ENCODE measurements at regions not wholly inside any gene's neighbourhood (a gene's known extent, or its start where the extent isn't known, plus 50 kb on each side); places are given as distances from the start of the nearest gene placed in this dataset.
"Not testable (repeated sequence)": the region's sequence is repeated elsewhere in the genome, so short reads cannot be mapped to it uniquely, and the experiment has no call there.

DNA sequence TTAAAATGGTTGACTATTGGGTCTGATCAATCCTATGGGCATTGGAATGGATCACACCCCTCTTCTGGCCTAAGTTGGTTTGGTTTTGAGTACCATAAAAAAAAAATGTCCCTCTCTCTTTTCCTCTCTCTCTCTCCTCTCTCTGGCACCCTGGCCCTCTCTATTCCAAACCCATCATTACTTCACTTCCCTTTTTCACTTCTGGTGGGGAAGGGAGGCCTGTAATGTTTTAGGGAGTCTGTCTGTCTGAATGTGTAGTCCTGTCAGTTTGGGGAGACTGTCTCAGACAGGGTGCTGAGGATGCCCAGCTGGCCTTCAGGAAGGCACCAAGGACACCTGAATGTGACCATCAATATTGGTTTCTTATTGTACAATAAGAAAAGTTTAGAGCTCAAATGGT lies 165.8 kb downstream of the CD24 start:
- Histone ChIP-seq H3K4me2 (ENCODE audit: low read depth, low read length, poor library complexity, severe bottlenecking) (no peak overlapping the region), H3K9me2 (replicated peaks; ENCODE audit: insufficient read depth, low read length) (no peaks in the 10 kb centered on the region), H3K36me3 (ENCODE audit: low read length) (no peaks in the 10 kb centered on the region), H3K4me3 (ENCODE audit: insufficient read depth, low read length, poor library complexity, severe bottlenecking) (no peak overlapping the region), H4K20me1 (ENCODE audit: low read depth, low read length) (no peaks in the 10 kb centered on the region), H3K27me3 (ENCODE audit: low read length) (no peaks in the 10 kb centered on the region), H3F3A (ENCODE audit: insufficient read depth) (no peaks in the 10 kb centered on the region), H3K27ac (ENCODE audit: low read depth, low read length) (no peak overlapping the region), H2AFZ (ENCODE audit: low read depth, low read length, severe bottlenecking) (no peak overlapping the region), H3K9me3 (ENCODE audit: insufficient read depth, low read length) (peaks cover 39% of the 10 kb centered on the region; the same call in 1 of the 2 replicates), H3K79me2 (ENCODE audit: insufficient read depth, low read length) (no peaks in the 10 kb centered on the region), H3K9ac (ENCODE audit: low read length) (no peak overlapping the region)
- no peak for TF ChIP-seq EZH2phosphoT487 (conservative IDR thresholded peaks at IDR 0.05; ENCODE audit: low read length)
- TF ChIP-seq, protein P1, sequence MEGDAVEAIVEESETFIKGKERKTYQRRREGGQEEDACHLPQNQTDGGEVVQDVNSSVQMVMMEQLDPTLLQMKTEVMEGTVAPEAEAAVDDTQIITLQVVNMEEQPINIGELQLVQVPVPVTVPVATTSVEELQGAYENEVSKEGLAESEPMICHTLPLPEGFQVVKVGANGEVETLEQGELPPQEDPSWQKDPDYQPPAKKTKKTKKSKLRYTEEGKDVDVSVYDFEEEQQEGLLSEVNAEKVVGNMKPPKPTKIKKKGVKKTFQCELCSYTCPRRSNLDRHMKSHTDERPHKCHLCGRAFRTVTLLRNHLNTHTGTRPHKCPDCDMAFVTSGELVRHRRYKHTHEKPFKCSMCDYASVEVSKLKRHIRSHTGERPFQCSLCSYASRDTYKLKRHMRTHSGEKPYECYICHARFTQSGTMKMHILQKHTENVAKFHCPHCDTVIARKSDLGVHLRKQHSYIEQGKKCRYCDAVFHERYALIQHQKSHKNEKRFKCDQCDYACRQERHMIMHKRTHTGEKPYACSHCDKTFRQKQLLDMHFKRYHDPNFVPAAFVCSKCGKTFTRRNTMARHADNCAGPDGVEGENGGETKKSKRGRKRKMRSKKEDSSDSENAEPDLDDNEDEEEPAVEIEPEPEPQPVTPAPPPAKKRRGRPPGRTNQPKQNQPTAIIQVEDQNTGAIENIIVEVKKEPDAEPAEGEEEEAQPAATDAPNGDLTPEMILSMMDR (IDR thresholded peaks at IDR 0.05; ENCODE audit: insufficient read depth, low read length, poor library complexity, severe bottlenecking), result no peak

DNA sequence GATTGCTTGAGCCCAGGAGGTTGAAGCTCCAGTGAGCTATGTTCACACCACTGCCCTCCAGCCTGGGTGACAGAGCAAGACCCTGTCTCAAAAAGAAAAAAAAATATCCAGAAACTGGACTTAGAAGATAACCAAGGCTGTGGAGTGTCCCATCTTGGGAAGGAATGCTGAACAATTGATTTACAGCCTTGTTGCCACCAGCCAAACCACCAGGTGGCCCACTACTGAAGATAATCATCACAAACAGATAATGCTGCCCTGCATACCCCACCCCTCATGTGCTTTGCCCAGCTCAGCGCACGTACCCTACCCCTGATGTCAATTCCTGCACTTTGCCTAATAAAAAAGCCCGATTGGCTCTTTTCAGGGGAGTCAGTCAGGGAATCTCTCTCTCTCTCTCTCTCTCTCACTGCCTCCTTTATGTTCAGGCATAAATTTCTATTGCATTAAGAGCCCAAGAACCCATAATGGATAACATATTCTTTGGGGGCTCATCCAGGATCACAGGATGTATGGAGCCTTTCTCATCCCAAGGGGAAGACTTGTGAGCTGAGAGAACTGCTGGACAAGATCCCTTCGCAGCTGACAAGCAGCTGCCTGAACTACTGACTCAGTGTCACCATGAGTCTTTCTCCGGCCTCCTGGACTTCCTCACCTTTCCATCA lies 166.4 kb downstream of the CD24 start:
- H3K4me3 ChIP-seq (ENCODE audit: insufficient read depth, low read length, poor library complexity, severe bottlenecking), result no peak overlapping the region
- no peak overlapping the region for H3K9ac ChIP-seq (ENCODE audit: low read length)
- H3K79me2 ChIP-seq (ENCODE audit: insufficient read depth, low read length), result no peaks in the 10 kb centered on the region
- no peaks in the 10 kb centered on the region for H3K9me2 ChIP-seq (replicated peaks; ENCODE audit: insufficient read depth, low read length)
- peaks cover 39% of the 10 kb centered on the region; the same call in 1 of the 2 replicates for H3K9me3 ChIP-seq (ENCODE audit: insufficient read depth, low read length)
- H3K4me2 ChIP-seq (ENCODE audit: low read depth, low read length, poor library complexity, severe bottlenecking), result no peak overlapping the region
- no peaks in the 10 kb centered on the region for H3K27me3 ChIP-seq (ENCODE audit: low read length)
- H3F3A ChIP-seq (ENCODE audit: insufficient read depth), result no peaks in the 10 kb centered on the region
- no peaks in the 10 kb centered on the region for H3K36me3 ChIP-seq (ENCODE audit: low read length)
- H2AFZ ChIP-seq (ENCODE audit: low read depth, low read length, severe bottlenecking), result no peak overlapping the region
- TF ChIP-seq, protein P1 (IDR thresholded peaks at IDR 0.05; ENCODE audit: insufficient read depth, low read length, poor library complexity, severe bottlenecking), result no peak
- TF ChIP-seq EZH2phosphoT487 (conservative IDR thresholded peaks at IDR 0.05; ENCODE audit: low read length), result no peak
- no peak overlapping the region for H3K27ac ChIP-seq (ENCODE audit: low read depth, low read length)
- H4K20me1 ChIP-seq (ENCODE audit: low read depth, low read length), result no peaks in the 10 kb centered on the region

DNA sequence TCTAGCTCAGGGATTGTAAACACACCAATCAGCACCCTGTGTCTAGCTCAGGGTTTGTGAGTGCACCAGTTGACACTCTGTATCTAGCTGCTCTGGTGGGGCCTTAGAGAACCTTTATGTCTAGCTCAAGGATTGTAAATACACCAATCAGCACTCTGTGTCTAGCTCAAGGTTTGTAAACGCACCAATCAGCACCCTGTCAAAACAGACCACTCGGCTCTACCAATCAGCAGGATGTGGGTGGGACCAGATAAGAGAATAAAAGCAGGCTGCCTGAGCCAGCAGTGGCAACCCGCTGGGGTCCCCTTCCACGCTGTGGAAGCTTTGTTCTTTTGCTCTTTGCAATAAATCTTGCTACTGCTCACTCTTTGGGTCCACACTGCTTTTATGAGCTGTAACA lies 168.3 kb downstream of the CD24 start:
- not testable (repeated sequence) for H3K27me3 ChIP-seq (ENCODE audit: low read length); H4K20me1 ChIP-seq (ENCODE audit: low read depth, low read length); H3K9me2 ChIP-seq (replicated peaks; ENCODE audit: insufficient read depth, low read length); H3F3A ChIP-seq (ENCODE audit: insufficient read depth); H3K4me3 ChIP-seq (ENCODE audit: insufficient read depth, low read length, poor library complexity, severe bottlenecking); H3K4me2 ChIP-seq (ENCODE audit: low read depth, low read length, poor library complexity, severe bottlenecking); H3K27ac ChIP-seq (ENCODE audit: low read depth, low read length); H3K9ac ChIP-seq (ENCODE audit: low read length); H3K36me3 ChIP-seq (ENCODE audit: low read length); H3K79me2 ChIP-seq (ENCODE audit: insufficient read depth, low read length); H2AFZ ChIP-seq (ENCODE audit: low read depth, low read length, severe bottlenecking)
- H3K9me3 ChIP-seq (ENCODE audit: insufficient read depth, low read length), result peaks cover 38% of the 10 kb centered on the region; the same call in 1 of the 2 replicates

DNA sequence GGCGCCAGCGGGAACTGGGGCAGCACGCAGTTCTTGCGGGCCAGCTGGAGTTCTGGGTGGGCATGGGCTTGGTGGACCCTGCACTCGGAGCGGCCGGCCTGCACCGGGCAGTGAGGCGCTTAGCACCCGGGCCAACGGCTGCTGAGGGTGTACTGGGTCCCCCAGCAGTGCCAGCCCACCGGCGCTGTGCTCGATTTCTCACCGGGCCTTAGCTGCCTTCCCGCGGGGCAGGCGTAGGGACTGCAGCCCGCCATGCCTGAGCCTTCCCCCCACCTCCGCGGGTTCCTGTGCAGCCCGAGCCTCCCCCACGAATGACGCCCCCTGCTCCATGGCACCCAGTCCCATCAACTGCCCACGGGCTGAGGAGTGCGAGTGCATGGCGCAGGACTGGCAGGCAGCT lies 168.8 kb downstream of the CD24 start:
- no peaks in the 10 kb centered on the region for H3F3A ChIP-seq (ENCODE audit: insufficient read depth)
- H3K9me2 ChIP-seq (replicated peaks; ENCODE audit: insufficient read depth, low read length), result no peaks in the 10 kb centered on the region
- H2AFZ ChIP-seq (ENCODE audit: low read depth, low read length, severe bottlenecking), result no peak overlapping the region
- no peak overlapping the region for H3K4me3 ChIP-seq (ENCODE audit: insufficient read depth, low read length, poor library complexity, severe bottlenecking)
- peaks cover 33% of the 10 kb centered on the region; the same call in 1 of the 2 replicates for H3K9me3 ChIP-seq (ENCODE audit: insufficient read depth, low read length)
- no peak overlapping the region for H3K9ac ChIP-seq (ENCODE audit: low read length)
- H3K36me3 ChIP-seq (ENCODE audit: low read length), result no peaks in the 10 kb centered on the region
- no peak for TF ChIP-seq EZH2phosphoT487 (conservative IDR thresholded peaks at IDR 0.05; ENCODE audit: low read length)
- TF ChIP-seq, protein P1 (IDR thresholded peaks at IDR 0.05; ENCODE audit: insufficient read depth, low read length, poor library complexity, severe bottlenecking), result no peak
- H3K27me3 ChIP-seq (ENCODE audit: low read length), result no peaks in the 10 kb centered on the region
- H4K20me1 ChIP-seq (ENCODE audit: low read depth, low read length), result no peaks in the 10 kb centered on the region
- H3K4me2 ChIP-seq (ENCODE audit: low read depth, low read length, poor library complexity, severe bottlenecking), result no peak overlapping the region
- H3K27ac ChIP-seq (ENCODE audit: low read depth, low read length), result no peak overlapping the region
- no peaks in the 10 kb centered on the region for H3K79me2 ChIP-seq (ENCODE audit: insufficient read depth, low read length)

Data from SU-DHL-6 (cell line).